ENCODE measurements at regions not wholly inside any gene's neighbourhood (a gene's known extent, or its start where the extent isn't known, plus 50 kb on each side); places are given as distances from the start of the nearest gene placed in this dataset.

DNA sequence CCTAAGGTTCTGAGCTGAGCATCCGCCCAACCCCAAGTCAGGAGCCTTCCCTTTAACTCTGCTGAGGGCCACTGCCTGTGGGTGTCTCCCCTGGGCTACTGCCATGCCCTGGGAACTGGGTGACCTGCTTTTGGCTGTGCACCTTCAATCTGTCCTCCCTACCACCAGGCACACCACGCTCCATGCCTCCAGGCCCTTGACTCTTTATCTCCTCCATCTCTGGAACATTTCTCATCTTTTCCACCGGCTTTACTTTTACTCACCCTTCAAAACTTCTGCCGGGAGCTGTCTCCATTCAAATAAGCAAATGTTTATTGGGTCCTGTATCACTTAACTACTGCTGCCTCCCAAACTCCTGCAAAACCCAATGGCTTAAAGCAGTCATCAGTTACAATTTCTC, 83.3 kb upstream of the NHSL1 start:
- Histone ChIP-seq H3K9ac (ENCODE audit: low read depth in 1 of 2, low read length in 2 of 2) (no peak overlapping the region), H3K27ac (ENCODE audit: low read depth in 1 of 2, low read length in 2 of 2) (no peak overlapping the region), H3K27me3 (ENCODE audit: control insufficient read depth in 4 of 4, insufficient read depth in 4 of 4, low read length in 3 of 4) (no peaks in the 10 kb centered on the region), H3K4me3 (ENCODE audit: low read depth in 1 of 3, low read length in 3 of 3) (no peak overlapping the region), H3K4me1 (ENCODE audit: control insufficient read depth in 4 of 4, insufficient read depth in 4 of 4, low read length in 3 of 4) (peaks cover 3 to 13% (median 13%) of the 10 kb centered on the region in 4 donors), H3K36me3 (ENCODE audit: control insufficient read depth in 4 of 4, insufficient read depth in 3 of 4, low read depth in 1 of 4, low read length in 3 of 4) (no peaks in the 10 kb centered on the region), H3K9me3 (ENCODE audit: control insufficient read depth in 4 of 4, low read length in 3 of 4) (no peaks in the 10 kb centered on the region)
- TF ChIP-seq, protein P1, sequence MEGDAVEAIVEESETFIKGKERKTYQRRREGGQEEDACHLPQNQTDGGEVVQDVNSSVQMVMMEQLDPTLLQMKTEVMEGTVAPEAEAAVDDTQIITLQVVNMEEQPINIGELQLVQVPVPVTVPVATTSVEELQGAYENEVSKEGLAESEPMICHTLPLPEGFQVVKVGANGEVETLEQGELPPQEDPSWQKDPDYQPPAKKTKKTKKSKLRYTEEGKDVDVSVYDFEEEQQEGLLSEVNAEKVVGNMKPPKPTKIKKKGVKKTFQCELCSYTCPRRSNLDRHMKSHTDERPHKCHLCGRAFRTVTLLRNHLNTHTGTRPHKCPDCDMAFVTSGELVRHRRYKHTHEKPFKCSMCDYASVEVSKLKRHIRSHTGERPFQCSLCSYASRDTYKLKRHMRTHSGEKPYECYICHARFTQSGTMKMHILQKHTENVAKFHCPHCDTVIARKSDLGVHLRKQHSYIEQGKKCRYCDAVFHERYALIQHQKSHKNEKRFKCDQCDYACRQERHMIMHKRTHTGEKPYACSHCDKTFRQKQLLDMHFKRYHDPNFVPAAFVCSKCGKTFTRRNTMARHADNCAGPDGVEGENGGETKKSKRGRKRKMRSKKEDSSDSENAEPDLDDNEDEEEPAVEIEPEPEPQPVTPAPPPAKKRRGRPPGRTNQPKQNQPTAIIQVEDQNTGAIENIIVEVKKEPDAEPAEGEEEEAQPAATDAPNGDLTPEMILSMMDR (IDR thresholded peaks at IDR 0.05; ENCODE audit: low read depth, low read length, missing input control), result no peak
- TF ChIP-seq, protein P2, sequence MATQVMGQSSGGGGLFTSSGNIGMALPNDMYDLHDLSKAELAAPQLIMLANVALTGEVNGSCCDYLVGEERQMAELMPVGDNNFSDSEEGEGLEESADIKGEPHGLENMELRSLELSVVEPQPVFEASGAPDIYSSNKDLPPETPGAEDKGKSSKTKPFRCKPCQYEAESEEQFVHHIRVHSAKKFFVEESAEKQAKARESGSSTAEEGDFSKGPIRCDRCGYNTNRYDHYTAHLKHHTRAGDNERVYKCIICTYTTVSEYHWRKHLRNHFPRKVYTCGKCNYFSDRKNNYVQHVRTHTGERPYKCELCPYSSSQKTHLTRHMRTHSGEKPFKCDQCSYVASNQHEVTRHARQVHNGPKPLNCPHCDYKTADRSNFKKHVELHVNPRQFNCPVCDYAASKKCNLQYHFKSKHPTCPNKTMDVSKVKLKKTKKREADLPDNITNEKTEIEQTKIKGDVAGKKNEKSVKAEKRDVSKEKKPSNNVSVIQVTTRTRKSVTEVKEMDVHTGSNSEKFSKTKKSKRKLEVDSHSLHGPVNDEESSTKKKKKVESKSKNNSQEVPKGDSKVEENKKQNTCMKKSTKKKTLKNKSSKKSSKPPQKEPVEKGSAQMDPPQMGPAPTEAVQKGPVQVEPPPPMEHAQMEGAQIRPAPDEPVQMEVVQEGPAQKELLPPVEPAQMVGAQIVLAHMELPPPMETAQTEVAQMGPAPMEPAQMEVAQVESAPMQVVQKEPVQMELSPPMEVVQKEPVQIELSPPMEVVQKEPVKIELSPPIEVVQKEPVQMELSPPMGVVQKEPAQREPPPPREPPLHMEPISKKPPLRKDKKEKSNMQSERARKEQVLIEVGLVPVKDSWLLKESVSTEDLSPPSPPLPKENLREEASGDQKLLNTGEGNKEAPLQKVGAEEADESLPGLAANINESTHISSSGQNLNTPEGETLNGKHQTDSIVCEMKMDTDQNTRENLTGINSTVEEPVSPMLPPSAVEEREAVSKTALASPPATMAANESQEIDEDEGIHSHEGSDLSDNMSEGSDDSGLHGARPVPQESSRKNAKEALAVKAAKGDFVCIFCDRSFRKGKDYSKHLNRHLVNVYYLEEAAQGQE (IDR thresholded peaks at IDR 0.05), result no peak
- TF ChIP-seq, protein P3, sequence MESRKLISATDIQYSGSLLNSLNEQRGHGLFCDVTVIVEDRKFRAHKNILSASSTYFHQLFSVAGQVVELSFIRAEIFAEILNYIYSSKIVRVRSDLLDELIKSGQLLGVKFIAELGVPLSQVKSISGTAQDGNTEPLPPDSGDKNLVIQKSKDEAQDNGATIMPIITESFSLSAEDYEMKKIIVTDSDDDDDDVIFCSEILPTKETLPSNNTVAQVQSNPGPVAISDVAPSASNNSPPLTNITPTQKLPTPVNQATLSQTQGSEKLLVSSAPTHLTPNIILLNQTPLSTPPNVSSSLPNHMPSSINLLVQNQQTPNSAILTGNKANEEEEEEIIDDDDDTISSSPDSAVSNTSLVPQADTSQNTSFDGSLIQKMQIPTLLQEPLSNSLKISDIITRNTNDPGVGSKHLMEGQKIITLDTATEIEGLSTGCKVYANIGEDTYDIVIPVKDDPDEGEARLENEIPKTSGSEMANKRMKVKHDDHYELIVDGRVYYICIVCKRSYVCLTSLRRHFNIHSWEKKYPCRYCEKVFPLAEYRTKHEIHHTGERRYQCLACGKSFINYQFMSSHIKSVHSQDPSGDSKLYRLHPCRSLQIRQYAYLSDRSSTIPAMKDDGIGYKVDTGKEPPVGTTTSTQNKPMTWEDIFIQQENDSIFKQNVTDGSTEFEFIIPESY (IDR thresholded peaks at IDR 0.05), result no peak
- TF ChIP-seq HNF4A (conservative IDR thresholded peaks at IDR 0.05) (no peak), YY1 (IDR thresholded peaks at IDR 0.05) (no peak), FOXA1 (IDR thresholded peaks at IDR 0.05) (no peak)
- WGBS, result 92% methylated on average over 4 of the region's 4 CpGs
- DNase-seq (ENCODE audit: low spot score), result no peak

DNA sequence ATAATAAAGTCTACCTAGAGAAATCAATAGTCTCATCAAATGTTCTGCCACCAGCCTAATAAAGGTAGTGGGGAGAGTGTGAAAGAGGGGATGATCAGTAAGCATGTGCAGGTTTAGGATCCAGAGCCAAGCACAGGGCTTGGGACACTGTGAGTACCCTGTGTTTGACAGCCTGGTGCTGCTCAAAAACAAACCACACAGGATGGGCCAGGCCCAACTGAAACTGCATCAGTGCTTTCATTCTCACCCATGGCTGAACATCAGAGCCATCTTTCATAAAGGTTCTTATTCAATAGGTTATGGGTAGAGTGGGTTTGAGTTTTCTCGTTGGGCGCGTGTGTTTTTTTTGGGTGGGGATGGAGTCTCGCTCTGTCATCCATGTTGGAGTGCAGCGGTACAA, 87.3 kb upstream of the NHSL1 start:
- WGBS, result 96% methylated on average over 5 of the region's 5 CpGs
- Histone ChIP-seq H3K9ac (ENCODE audit: low read depth in 1 of 2, low read length in 2 of 2) (no peak overlapping the region), H3K27ac (ENCODE audit: low read depth in 1 of 2, low read length in 2 of 2) (no peak overlapping the region), H3K27me3 (ENCODE audit: control insufficient read depth in 4 of 4, insufficient read depth in 4 of 4, low read length in 3 of 4) (no peaks in the 10 kb centered on the region), H3K9me3 (ENCODE audit: control insufficient read depth in 4 of 4, low read length in 3 of 4) (no peaks in the 10 kb centered on the region), H3K36me3 (ENCODE audit: control insufficient read depth in 4 of 4, insufficient read depth in 3 of 4, low read depth in 1 of 4, low read length in 3 of 4) (no peaks in the 10 kb centered on the region), H3K4me1 (ENCODE audit: control insufficient read depth in 4 of 4, insufficient read depth in 4 of 4, low read length in 3 of 4) (peaks cover 0 to 16% (median 5%) of the 10 kb centered on the region in 4 donors), H3K4me3 (ENCODE audit: low read depth in 1 of 3, low read length in 3 of 3) (no peak overlapping the region)
- no peak for DNase-seq (ENCODE audit: low spot score)
- TF ChIP-seq HNF4A (conservative IDR thresholded peaks at IDR 0.05) (no peak), GABPA (IDR thresholded peaks at IDR 0.05 in 1 of 2, conservative IDR thresholded peaks at IDR 0.05 in 1 of 2) (no peak)
- TF ChIP-seq, protein P3 (IDR thresholded peaks at IDR 0.05), result no peak
- TF ChIP-seq, protein P4, sequence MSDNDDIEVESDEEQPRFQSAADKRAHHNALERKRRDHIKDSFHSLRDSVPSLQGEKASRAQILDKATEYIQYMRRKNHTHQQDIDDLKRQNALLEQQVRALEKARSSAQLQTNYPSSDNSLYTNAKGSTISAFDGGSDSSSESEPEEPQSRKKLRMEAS (IDR thresholded peaks at IDR 0.05), result no peak
- TF ChIP-seq, protein P5, sequence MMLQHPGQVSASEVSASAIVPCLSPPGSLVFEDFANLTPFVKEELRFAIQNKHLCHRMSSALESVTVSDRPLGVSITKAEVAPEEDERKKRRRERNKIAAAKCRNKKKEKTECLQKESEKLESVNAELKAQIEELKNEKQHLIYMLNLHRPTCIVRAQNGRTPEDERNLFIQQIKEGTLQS (IDR thresholded peaks at IDR 0.05), result no peak
